ENCODE measurements at regions not wholly inside any gene's neighbourhood (a gene's known extent, or its start where the extent isn't known, plus 50 kb on each side); places are given as distances from the start of the nearest gene placed in this dataset.
"Not testable (repeated sequence)": the region's sequence is repeated elsewhere in the genome, so short reads cannot be mapped to it uniquely, and the experiment has no call there.

DNA sequence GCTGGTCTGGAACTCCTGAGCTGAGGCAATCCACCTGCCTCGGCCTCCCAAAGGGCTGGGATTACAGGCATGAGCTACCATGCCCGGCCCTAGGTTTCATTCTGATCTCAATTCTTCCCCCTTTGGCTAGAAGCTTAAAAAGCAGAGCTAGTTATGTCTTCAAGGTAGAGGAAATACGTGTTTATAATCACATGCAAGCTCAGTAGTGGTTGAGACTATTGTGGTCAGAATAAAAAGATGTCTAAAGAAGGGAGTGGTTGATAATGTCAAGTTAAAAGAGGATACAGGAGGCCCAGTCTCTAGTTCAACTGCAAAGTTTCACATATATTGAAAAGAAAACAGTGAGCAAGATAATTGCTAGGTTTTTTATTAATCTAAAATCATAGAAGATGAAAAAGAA lies 807.8 kb upstream of the ACVR2A start:
- DNase-seq = no peak

- DNase-seq = no peak
Measured at GRCh38 chr2:147033044-147033443, 811.8 kb upstream of the ACVR2A start.

GRCh38 chr2:147031897-147032296 lies 812.9 kb upstream of the ACVR2A start:
- no peak for DNase-seq

DNA sequence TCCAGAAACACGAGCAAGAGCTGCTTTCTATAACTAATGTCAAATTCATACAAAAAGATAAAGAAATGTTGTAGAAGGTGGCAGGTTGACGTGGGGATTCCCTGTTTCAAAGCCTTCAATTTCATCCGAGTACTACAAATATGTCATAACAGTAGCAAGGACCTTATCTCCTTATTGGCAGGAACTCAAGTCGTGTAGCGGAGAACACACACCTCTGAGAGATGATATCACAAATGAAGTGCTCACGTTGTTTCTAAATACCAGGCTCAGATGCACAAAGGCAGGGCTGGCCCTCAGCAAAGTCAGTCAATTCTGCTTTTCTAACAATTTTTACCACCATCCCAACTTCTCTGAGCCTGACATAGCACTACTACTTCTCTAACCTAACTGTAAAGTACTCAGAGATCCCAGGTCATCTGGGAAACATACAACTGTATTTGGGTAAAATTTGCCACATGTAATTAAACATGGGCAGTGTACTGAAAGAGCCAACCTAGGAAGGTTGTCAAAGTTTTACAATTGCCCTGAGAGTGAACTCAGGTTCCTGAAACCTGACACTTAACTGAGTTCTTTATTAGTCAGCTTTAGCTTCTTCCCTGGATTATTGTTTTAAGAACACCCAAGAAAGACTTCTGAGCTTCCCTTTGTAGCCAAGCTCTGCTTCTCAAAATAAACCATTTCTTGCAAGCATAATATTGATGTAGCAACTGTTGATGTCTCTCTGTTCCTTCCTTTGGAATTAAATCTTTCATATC lies 813.7 kb upstream of the ACVR2A start:
- no peak for DNase-seq

GRCh38 chr2:147027436-147027835 lies 817.4 kb upstream of the ACVR2A start:
- no peak for DNase-seq

- no peak for DNase-seq
Measured at GRCh38 chr2:147026664-147027295, 818.0 kb upstream of the ACVR2A start.

DNA sequence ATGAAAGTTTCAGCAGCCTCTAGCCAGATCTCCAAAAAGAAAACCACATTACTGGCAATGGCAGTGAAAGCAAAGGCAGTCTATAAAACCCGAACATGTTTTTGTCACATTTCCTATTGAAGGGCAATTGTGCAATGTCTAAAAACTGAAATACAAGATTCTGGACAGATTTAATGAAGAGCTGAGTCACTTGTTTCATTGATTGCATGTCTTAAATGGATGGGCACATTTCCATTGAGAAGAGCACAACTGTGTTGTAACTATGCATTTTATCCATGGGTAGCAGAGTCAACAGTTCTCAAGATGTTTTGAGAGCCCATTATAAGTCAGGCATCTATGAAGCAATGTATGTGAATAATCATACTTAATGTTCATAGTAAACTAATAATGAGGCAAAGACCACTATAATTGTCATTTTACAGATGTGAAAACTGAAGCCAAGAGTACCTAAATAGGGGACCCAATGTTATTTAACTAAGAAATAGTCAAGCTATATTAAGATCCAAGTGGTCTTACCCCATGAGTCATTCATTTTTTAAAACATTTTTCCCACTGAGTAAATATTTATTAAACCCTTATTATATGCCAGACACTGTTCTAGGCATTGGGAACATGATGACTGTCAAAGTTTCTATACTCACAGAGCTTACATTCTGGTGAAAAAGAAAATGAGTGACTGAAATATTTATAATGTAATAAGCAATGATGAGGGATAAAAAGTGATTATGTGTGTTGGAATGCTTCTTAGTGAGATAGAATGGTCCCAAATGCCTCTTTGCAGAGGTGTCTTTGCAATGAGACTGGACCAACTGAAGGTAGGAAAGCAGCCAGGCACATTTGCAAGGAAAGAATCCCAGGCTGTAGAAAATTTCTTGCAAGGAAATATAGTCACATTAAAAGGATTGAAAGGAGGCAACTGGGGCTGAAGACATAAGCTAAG lies 818.9 kb upstream of the ACVR2A start:
- DNase-seq = no peak

DNA sequence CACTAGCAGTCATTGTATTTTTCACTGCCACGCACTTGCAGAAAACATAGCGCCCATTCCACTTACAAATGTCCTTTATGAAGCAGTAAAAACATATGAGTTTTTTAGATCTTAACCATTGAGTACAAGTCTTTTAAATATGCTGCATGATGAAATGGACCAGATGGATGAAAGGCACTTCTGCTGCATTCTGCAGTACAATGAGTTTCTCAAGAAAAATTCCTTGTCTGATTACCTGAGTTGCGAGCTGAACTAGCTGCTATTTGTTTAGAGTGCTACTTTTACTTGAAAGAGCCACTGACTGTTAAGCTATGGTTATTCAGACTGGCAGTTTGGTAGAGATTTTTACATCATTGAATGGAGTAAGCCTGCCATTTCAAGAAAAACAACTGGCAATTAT lies 825.5 kb upstream of the ACVR2A start:
- no peak for DNase-seq

DNA sequence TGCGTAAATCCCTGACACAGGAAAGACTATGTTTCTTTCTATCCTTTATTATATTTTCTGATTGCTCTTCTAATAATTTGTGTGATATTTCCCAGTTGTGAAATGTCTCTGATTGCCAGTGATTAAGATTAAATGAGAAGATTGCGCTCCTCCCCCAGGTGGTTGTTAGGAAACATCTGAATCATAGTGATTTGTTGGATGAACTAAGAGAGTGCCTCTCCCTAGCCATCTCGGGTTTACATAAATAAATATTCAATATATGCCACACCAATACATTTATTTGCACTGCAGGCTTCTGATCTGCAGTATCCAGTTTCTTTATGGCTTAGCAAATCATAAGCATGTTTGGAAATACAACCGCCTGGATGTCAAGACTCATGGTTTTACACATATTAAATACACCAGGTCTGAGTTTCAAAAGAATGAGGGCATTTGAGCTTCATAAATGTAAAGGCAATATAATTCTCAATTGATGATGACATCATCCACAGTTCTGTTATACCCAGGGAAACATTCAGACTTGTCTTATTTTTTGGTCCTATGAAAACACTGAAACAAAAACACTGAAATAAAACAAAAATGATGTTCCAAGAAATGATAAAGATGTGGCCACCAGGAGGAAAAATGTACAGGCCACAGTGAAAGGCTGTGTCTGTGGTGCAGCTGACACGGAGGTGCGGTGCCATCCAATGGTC lies 826.7 kb upstream of the ACVR2A start:
- no peak for DNase-seq

- DNase-seq = no peak
Measured at GRCh38 chr2:147016181-147016580, 828.6 kb upstream of the ACVR2A start.

- no peak for DNase-seq
Measured at GRCh38 chr2:147015591-147015990, 829.2 kb upstream of the ACVR2A start.

DNA sequence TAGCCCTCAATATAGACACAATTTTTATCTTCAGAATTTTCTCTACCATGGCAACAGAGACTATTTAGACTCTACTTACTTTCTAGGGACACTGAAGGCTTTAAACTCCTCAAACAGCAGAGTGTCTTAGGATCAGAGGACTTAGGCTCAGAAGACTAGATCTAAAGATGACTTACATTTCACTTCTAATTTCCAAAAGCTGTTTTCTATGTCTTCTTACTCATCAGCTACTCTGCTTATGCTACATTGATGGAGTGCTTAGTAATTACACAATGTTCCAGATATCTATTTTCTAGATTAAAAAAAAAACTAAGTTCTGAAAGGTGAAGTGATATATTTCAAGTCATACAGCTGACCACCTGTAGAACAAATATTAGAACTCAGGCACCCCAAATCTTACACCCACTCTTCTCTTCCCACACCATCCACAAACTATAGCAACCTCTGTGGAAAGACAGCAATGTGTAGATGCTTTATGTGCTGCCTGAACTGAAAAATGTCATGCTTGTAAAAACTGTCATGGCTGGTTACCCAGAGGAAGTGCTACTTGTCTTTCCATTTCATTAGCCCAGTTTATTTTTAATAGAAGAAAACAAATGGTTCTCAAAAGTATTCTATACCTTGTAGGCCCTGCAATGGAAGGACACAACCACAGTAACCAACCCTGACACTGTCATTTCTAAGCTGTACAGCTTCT lies 831.0 kb upstream of the ACVR2A start:
- DNase-seq = no peak

- no peak for DNase-seq
Measured at GRCh38 chr2:147008481-147008880, 836.3 kb upstream of the ACVR2A start.

DNA sequence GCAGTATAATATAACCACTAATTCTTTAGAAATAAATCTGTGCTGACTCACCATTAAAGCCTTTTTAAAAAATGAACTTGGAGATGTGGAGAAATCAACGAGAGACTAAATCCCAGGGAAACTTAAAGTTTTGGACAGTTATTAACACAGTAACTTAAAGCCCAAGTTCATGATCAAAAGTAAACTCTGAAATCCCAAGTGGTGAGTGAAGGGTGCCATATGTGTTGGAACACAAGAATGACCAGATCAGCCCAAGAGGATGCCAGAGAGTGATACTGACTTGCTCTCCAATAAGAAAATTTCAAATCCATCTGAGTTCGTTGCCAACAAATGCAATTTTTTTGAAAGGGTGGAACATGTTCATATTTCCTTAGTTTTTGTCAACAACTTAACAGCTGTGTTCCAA lies 838.1 kb upstream of the ACVR2A start:
- DNase-seq = no peak

- no peak for DNase-seq
Measured at GRCh38 chr2:147003081-147003480, 841.7 kb upstream of the ACVR2A start.

DNA sequence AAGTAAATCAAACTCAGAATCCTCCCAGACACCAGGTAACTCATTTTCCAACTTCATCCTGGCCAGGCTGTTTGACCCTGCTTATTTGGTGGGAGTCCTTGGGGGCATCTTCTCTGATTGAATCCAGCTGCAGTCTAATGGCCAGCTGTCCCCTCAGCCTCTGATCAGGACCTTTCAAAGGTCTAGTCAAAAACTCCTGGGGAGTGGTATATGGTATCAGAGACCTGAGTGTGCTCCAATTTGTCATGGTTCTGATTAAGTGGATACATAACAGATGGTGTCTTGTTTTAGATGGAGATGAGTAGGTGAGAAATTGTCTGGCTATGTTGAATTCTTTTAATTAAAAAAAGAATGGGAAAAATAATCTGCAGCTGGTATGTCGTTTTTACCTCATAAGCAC lies 842.6 kb upstream of the ACVR2A start:
- DNase-seq = no peak

DNA sequence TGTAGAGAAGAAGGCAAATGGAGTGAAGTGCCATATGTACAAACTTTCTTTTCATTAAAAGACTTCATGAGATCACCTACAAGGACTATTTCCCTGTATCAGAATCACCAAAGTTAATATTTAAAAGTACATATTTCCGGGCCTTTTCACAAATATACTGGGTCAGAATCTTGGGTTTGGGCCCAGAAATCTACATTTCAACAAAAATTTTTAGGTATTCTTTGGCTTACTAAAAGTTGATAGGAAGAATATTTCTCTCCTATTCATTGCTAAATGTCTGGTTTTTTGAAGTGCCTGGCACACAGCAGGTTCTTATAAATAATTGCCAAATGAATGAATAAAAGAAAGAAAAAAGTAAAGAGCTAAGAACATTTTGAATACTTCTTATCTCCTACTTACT lies 843.8 kb upstream of the ACVR2A start:
- no peak for DNase-seq

DNA sequence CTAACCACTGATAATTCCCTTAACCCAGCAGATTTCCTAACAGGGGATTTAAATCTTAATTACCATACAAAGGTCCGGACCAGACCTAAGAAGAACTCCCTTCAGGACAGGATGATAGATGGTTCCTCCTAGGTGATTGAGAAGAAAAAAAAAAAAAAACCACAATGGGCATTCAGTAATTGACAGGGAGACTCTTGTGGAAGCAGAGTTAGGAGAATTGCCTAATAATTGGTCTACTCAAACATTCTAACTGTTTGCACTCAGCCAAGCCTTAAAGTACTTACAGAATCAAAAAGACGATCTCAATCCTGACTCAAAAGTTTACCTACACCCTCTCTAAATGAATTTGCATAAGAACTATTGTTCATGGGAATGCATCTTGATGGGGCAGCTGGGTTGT lies 844.7 kb upstream of the ACVR2A start:
- not testable (repeated sequence) for DNase-seq

- DNase-seq = no peak
Measured at GRCh38 chr2:146997945-146998344, 846.9 kb upstream of the ACVR2A start.

GRCh38 chr2:146997488-146997887 lies 847.3 kb upstream of the ACVR2A start:
- no peak for DNase-seq

DNA sequence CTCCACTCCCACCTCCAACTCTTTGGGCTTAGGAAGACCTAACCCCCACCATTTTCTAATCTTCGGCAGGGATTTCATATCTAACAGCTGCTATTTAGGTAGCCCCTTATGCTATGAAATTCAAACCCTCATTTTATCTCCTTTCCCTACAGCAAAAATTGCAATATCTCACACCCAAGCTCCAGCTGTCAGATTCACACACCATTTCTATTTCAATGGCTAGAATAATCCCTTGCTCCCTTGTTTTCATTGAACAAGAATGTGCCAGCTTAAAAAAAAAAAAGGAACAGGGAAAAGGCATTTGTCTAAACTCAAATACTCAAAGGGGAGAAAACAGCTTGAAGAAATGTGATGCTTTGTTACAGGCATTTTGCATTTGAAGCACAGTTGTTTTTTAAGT lies 850.6 kb upstream of the ACVR2A start:
- no peak for DNase-seq

GRCh38 chr2:146992466-146992865 lies 852.4 kb upstream of the ACVR2A start:
- DNase-seq = no peak

Data from SHP77 treated with DMSO at 0.1 percent for 48 hours (cell line).